WTC11 (cell line): ENCODE measurements at regions not wholly inside any gene's neighbourhood (a gene's known extent, or its start where the extent isn't known, plus 50 kb on each side); places are given as distances from the start of the nearest gene placed in this dataset.

Experiments used
- CTCF ChIP-seq: fragments of 200-600 bp; IDR thresholded peaks from 2 replicates; pipeline ENCODE4 v1.8.0; 2022; ENCODE audit warnings: antibody characterized with exemption
- ETV6 ChIP-seq: sonication (generic); formaldehyde crosslinking; IDR thresholded peaks from 2 replicates; pipeline ENCODE4 v1.8.1; 2022; ENCODE audit warnings: mild to moderate bottlenecking, missing genetic modification reagents

- TF ChIP-seq CTCF (no peak), ETV6 (CRISPR knock-in tag) (no peak)
Observed at GRCh38 chr4:20319825-20320612, 68.3 kb downstream of the SLIT2 start.
